SK-N-SH treated with all-trans-retinoic acid at 6 μM for 48 hours (cell line): ENCODE measurements at regions not wholly inside any gene's neighbourhood (a gene's known extent, or its start where the extent isn't known, plus 50 kb on each side); places are given as distances from the start of the nearest gene placed in this dataset.

Experiments
- ATAC-seq: fragments of 200-7000 bp; cut with Tn5 transposase; 3 replicates; pipeline ENCODE4 v1.9.1; 2020; ENCODE audit warnings: mild to moderate bottlenecking, moderate library complexity
- ARNTL ChIP-seq: fragments of 450-650 bp; formaldehyde crosslinking; IDR thresholded peaks from 2 replicates; pipeline ENCODE4 v1.5.0; 2020; ENCODE audit warnings: low read depth, mild to moderate bottlenecking, moderate library complexity, borderline replicate concordance
- BACH2 ChIP-seq: fragments of 250-450 bp; sonication (Bioruptor Pico); IDR thresholded peaks from 2 replicates; pipeline ENCODE4 v1.9.0; 2021; ENCODE audit warnings: mild to moderate bottlenecking, borderline replicate concordance
- CSDC2 ChIP-seq: fragments of 250-450 bp; sonication (Bioruptor Pico); IDR thresholded peaks from 2 replicates; pipeline ENCODE4 v1.5.0; 2020; ENCODE audit warnings: mild to moderate bottlenecking, moderate library complexity
- CSRNP3 ChIP-seq: fragments of 250-450 bp; sonication (Bioruptor Pico); IDR thresholded peaks from 2 replicates; pipeline ENCODE4 v1.5.1; 2021; ENCODE audit warnings: mild to moderate bottlenecking, moderate library complexity
- ESRRG ChIP-seq: fragments of 250-450 bp; sonication (Bioruptor Pico); IDR thresholded peaks from 2 replicates; pipeline ENCODE4 v1.6.1; 2021; ENCODE audit warnings: mild to moderate bottlenecking
- GLIS3 ChIP-seq: fragments of 250-450 bp; sonication (Bioruptor Pico); IDR thresholded peaks from 2 replicates; pipeline ENCODE4 v1.5.0; 2020; ENCODE audit warnings: mild to moderate bottlenecking, moderate library complexity
- ISL1 ChIP-seq: fragments of 250-450 bp; sonication (Bioruptor Pico); IDR thresholded peaks from 2 replicates; pipeline ENCODE4 v2.1.2; 2022; ENCODE audit warnings: mild to moderate bottlenecking, moderate library complexity
- OSR1 ChIP-seq: fragments of 250-450 bp; sonication (Bioruptor Pico); IDR thresholded peaks from 2 replicates; pipeline ENCODE4 v1.8.0; 2022; ENCODE audit warnings: moderate library complexity, mild to moderate bottlenecking, inconsistent platforms
- PATZ1 ChIP-seq: fragments of 250-450 bp; sonication (Bioruptor Pico); IDR thresholded peaks from 2 replicates; pipeline ENCODE4 v1.8.0; 2020; ENCODE audit warnings: mild to moderate bottlenecking, moderate library complexity, borderline replicate concordance
- POU6F1 ChIP-seq: fragments of 250-450 bp; sonication (Bioruptor Pico); IDR thresholded peaks from 2 replicates; pipeline ENCODE4 v1.8.0; 2021; ENCODE audit warnings: low read depth, mild to moderate bottlenecking, moderate library complexity, borderline replicate concordance
- PPARA ChIP-seq: fragments of 250-450 bp; sonication (Bioruptor Pico); IDR thresholded peaks from 2 replicates; pipeline ENCODE4 v1.5.0; 2020; ENCODE audit warnings: mild to moderate bottlenecking, borderline replicate concordance
- RARB ChIP-seq: fragments of 250-450 bp; sonication (Bioruptor Pico); IDR thresholded peaks from 2 replicates; pipeline ENCODE4 v1.8.0; 2021; ENCODE audit warnings: mild to moderate bottlenecking, moderate library complexity
- SNAI2 ChIP-seq: fragments of 250-450 bp; sonication (Bioruptor Pico); IDR thresholded peaks from 2 replicates; pipeline ENCODE4 v1.5.0; 2020; ENCODE audit warnings: mild to moderate bottlenecking, moderate library complexity
- TCF4 ChIP-seq: fragments of 250-450 bp; sonication (Bioruptor Pico); IDR thresholded peaks from 2 replicates; pipeline ENCODE4 v1.8.0; 2021; ENCODE audit warnings: mild to moderate bottlenecking, moderate library complexity, borderline replicate concordance
- TOX ChIP-seq: fragments of 250-450 bp; sonication (Bioruptor Pico); IDR thresholded peaks from 2 replicates; pipeline ENCODE4 v1.8.0; 2021; ENCODE audit warnings: mild to moderate bottlenecking, moderate library complexity, borderline replicate concordance
- TSHZ2 ChIP-seq: fragments of 250-450 bp; sonication (Bioruptor Pico); IDR thresholded peaks from 2 replicates; pipeline ENCODE4 v1.5.0; 2020; ENCODE audit warnings: mild to moderate bottlenecking, moderate library complexity
- ZC3H10 ChIP-seq: fragments of 250-450 bp; sonication (Bioruptor Pico); IDR thresholded peaks from 2 replicates; pipeline ENCODE4 v1.5.1; 2021; ENCODE audit warnings: mild to moderate bottlenecking, moderate library complexity
- ZFP3 ChIP-seq: fragments of 250-450 bp; sonication (Bioruptor Pico); IDR thresholded peaks from 2 replicates; pipeline ENCODE4 v1.5.0; 2020; ENCODE audit warnings: mild to moderate bottlenecking, moderate library complexity
- ZFP30 ChIP-seq: fragments of 450-650 bp; formaldehyde crosslinking; IDR thresholded peaks from 2 replicates; pipeline ENCODE4 v1.5.0; 2022; ENCODE audit warnings: mild to moderate bottlenecking, moderate library complexity
- ZNF565 ChIP-seq: fragments of 450-650 bp; formaldehyde crosslinking; conservative IDR thresholded peaks from 2 replicates; pipeline ENCODE4 v1.5.0; 2020; ENCODE audit warnings: low read depth, mild to moderate bottlenecking, moderate library complexity
- ZNF70 ChIP-seq: fragments of 450-650 bp; formaldehyde crosslinking; IDR thresholded peaks from 2 replicates; pipeline ENCODE4 v1.5.0; 2020; ENCODE audit warnings: mild to moderate bottlenecking, moderate library complexity
- ZNF8 ChIP-seq: fragments of 450-650 bp; formaldehyde crosslinking; IDR thresholded peaks from 2 replicates; pipeline ENCODE4 v1.5.0; 2020; ENCODE audit warnings: mild to moderate bottlenecking, moderate library complexity
- TF ChIP-seq, protein P1 (sequence below): fragments of 250-450 bp; sonication (Bioruptor Pico); IDR thresholded peaks from 2 replicates; pipeline ENCODE4 v1.5.1; 2020; ENCODE audit warnings: low read depth, mild to moderate bottlenecking, moderate library complexity

DNA sequence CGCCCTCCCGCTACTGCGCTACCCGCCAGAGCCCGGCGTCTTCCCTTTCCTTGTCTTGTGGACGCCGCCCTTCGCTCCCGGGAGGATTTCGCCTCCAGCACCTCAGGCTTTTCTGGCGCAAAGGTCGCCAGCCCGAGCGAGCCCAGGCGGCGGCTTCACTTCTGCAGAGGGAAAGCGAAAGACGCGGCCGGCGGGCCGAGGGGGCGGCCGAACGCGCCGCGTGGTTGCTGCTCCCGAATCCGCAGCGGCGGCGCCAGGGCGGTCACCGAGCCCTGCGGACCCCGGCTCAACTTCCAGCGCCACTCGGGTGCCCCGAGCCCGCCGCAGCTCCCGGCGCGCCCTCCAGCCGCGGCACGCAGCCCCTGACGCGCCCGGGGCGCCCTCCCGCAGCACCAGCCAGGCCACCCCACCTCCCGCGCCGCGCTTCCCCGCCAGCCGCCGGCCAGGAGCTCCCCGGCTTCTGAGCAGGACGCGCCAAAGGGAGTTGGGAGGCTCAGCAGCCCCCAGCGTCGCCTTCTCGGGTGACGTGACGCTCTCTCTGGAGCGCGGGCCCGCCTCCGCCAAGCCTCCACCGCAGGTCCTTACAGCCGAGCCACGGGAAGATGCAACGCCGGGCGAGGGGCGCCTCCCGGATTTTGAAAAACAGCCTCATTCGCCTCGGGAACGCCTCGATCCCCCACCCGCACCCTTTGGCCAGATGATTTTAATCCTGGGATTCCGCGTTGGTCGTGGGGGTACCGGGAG, 84.9 kb upstream of the EPB41L3 start:
- TF ChIP-seq TCF4 (CRISPR knock-in tag) (no peak), CSDC2 (CRISPR knock-in tag) (no peak), ZNF565 (no peak), ISL1 (no peak), ZFP3 (CRISPR knock-in tag) (no peak), PATZ1 (CRISPR knock-in tag) (no peak), ZC3H10 (CRISPR knock-in tag) (no peak), ZNF8 (CRISPR knock-in tag) (no peak), OSR1 (no peak), CSRNP3 (no peak), RARB (CRISPR knock-in tag) (no peak), ZNF70 (no peak), ARNTL (CRISPR knock-in tag) (no peak), GLIS3 (CRISPR knock-in tag) (no peak)
- TF ChIP-seq, protein P1, sequence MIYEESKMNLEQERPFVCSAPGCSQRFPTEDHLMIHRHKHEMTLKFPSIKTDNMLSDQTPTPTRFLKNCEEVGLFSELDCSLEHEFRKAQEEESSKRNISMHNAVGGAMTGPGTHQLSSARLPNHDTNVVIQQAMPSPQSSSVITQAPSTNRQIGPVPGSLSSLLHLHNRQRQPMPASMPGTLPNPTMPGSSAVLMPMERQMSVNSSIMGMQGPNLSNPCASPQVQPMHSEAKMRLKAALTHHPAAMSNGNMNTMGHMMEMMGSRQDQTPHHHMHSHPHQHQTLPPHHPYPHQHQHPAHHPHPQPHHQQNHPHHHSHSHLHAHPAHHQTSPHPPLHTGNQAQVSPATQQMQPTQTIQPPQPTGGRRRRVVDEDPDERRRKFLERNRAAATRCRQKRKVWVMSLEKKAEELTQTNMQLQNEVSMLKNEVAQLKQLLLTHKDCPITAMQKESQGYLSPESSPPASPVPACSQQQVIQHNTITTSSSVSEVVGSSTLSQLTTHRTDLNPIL: no peak
- peak; percentile 11; the same call in 2 of the 3 replicates for ATAC-seq

- TF ChIP-seq, protein P1: no peak
- TF ChIP-seq TOX: no peak
- TF ChIP-seq ZC3H10 (CRISPR knock-in tag): no peak
- TF ChIP-seq TSHZ2 (CRISPR knock-in tag): no peak
- no peak for TF ChIP-seq ARNTL (CRISPR knock-in tag)
- no peak for TF ChIP-seq PPARA (CRISPR knock-in tag)
- no peak for TF ChIP-seq CSDC2 (CRISPR knock-in tag)
- no peak for TF ChIP-seq PATZ1 (CRISPR knock-in tag)
- no peak for TF ChIP-seq POU6F1
- TF ChIP-seq ZNF565: no peak
- no peak for TF ChIP-seq TCF4 (CRISPR knock-in tag)
- no peak for TF ChIP-seq CSRNP3
- no peak for TF ChIP-seq ESRRG (CRISPR knock-in tag)
- no peak for TF ChIP-seq ZNF8 (CRISPR knock-in tag)
- no peak for TF ChIP-seq SNAI2 (CRISPR knock-in tag)
- no peak for TF ChIP-seq BACH2 (CRISPR knock-in tag)
- TF ChIP-seq ISL1: no peak
- TF ChIP-seq ZFP30 (CRISPR knock-in tag): no peak
- TF ChIP-seq GLIS3 (CRISPR knock-in tag): no peak
- no peak for ATAC-seq
These were observed 84.1 kb upstream of the EPB41L3 start for GRCh38 chr18:5627776-5628511.
